Right lobe of liver (tissue), 4 donors: ENCODE measurements at regions not wholly inside any gene's neighbourhood (a gene's known extent, or its start where the extent isn't known, plus 50 kb on each side); places are given as distances from the start of the nearest gene placed in this dataset.

Experiments
- CTCF ChIP-seq, 4 donors: fragments of 200-600 bp in 3 of 4; fragments of 450-650 bp in 1 of 4; IDR thresholded peaks; one replicate each; pipeline versions ENCODE4 v1.5.1 to v1.8.0; 2016 to 2022; ENCODE audit warnings: antibody characterized with exemption in 4 of 4, mild to moderate bottlenecking in 2 of 4
- POLR2A ChIP-seq: fragments of 450-650 bp; IDR thresholded peaks from one replicate; pipeline ENCODE4 v1.6.1; 2017; ENCODE audit warnings: antibody characterized with exemption, mild to moderate bottlenecking
- donor health status: DM: no; HTN: no; CAD: no.
- donor health status: DM: no; HTN: no; CAD: no.
- donor health status: DM: no; HTN: yes; CAD: no.

DNA sequence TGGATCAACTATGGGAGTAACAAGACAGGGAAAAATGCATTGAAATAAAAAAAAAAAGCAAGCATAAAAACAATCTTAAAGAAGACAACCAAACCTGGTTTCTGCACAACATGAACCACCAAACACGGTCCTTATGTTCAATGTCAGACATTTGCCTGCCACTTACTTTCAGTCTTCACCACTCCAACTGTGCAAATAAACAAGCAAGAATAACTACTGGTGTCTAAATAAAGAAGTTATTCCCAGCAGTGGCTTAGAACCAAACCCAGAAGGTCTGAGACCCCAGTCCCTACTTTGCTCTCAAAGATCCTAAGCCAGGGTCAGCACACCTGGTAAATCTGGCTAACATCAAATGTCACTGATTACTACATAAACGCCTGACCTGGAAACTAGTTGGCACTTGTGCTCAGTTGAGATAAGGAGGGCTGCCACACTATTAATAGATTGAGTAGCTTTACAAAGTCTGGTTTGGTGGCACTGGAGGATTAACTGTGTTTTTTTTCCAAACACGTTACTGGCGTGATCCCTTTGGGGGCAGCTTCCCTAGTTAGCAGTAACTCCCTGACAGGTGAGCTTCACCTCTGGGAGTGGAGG, 62.7 kb upstream of the ABLIM1 start:
- TF ChIP-seq CTCF (IDR thresholded peaks at IDR 0.05) = no peak
- no peak for TF ChIP-seq POLR2A
